Mesothelial cell of epicardium (in vitro differentiated cells): ENCODE measurements at regions not wholly inside any gene's neighbourhood (a gene's known extent, or its start where the extent isn't known, plus 50 kb on each side); places are given as distances from the start of the nearest gene placed in this dataset.

Experiments used
- DNase-seq, 2 experiments: peaks; one replicate each; pipeline ENCODE4 v3.0.0; 2021; ENCODE audit warnings: low spot score in 2 of 2; ENCODE audit not compliant: unreplicated experiment in 2 of 2
- H3K27ac Mint-ChIP-seq: 2 replicates; pipeline ENCODE4 v1.8.0; 2021; ENCODE audit warnings: mixed read lengths
- H3K27me3 Mint-ChIP-seq: 2 replicates; pipeline ENCODE4 v1.8.0; 2021; ENCODE audit warnings: low read depth, mixed read lengths
- H3K36me3 Mint-ChIP-seq: 2 replicates; pipeline ENCODE4 v1.8.0; 2021; ENCODE audit warnings: mixed read lengths
- H3K4me1 Mint-ChIP-seq: 2 replicates; pipeline ENCODE4 v1.8.0; 2021; ENCODE audit warnings: mixed read lengths
- H3K4me3 Mint-ChIP-seq: 2 replicates; pipeline ENCODE4 v1.8.0; 2021; ENCODE audit warnings: mild to moderate bottlenecking, moderate library complexity, mixed read lengths
- H3K9me3 Mint-ChIP-seq: 2 replicates; pipeline ENCODE4 v1.8.0; 2021; ENCODE audit warnings: mixed read lengths
- TF ChIP-seq, protein P1 (sequence below): fragments of 200-600 bp; sonication (generic); IDR thresholded peaks from one replicate; pipeline ENCODE4 v1.5.0; 2021; ENCODE audit warnings: antibody characterized with exemption; ENCODE audit not compliant: unreplicated experiment

- Mint-ChIP-seq H3K4me3 (no peak overlapping the region), H3K27ac (no peak overlapping the region), H3K36me3 (no peaks in the 10 kb centered on the region), H3K4me1 (no peaks in the 10 kb centered on the region), H3K9me3 (no peaks in the 10 kb centered on the region), H3K27me3 (peaks cover 44% of the 10 kb centered on the region)
- TF ChIP-seq, protein P1, sequence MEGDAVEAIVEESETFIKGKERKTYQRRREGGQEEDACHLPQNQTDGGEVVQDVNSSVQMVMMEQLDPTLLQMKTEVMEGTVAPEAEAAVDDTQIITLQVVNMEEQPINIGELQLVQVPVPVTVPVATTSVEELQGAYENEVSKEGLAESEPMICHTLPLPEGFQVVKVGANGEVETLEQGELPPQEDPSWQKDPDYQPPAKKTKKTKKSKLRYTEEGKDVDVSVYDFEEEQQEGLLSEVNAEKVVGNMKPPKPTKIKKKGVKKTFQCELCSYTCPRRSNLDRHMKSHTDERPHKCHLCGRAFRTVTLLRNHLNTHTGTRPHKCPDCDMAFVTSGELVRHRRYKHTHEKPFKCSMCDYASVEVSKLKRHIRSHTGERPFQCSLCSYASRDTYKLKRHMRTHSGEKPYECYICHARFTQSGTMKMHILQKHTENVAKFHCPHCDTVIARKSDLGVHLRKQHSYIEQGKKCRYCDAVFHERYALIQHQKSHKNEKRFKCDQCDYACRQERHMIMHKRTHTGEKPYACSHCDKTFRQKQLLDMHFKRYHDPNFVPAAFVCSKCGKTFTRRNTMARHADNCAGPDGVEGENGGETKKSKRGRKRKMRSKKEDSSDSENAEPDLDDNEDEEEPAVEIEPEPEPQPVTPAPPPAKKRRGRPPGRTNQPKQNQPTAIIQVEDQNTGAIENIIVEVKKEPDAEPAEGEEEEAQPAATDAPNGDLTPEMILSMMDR = no peak
- no peak for DNase-seq
Measured at GRCh38 chr7:37555528-37555927, 106.9 kb upstream of the ELMO1 start.

GRCh38 chr7:37557571-37558209 is 109.0 kb upstream of the ELMO1 start:
- H3K4me1 Mint-ChIP-seq = no peaks in the 10 kb centered on the region
- no peak overlapping the region for H3K4me3 Mint-ChIP-seq
- no peaks in the 10 kb centered on the region for H3K9me3 Mint-ChIP-seq
- no peak for DNase-seq
- H3K36me3 Mint-ChIP-seq = no peaks in the 10 kb centered on the region
- no peak overlapping the region for H3K27ac Mint-ChIP-seq
- TF ChIP-seq, protein P1 = no peak
- H3K27me3 Mint-ChIP-seq = peaks cover 28% of the 10 kb centered on the region

- H3K36me3 Mint-ChIP-seq = no peaks in the 10 kb centered on the region
- H3K4me1 Mint-ChIP-seq = no peaks in the 10 kb centered on the region
- no peaks in the 10 kb centered on the region for H3K9me3 Mint-ChIP-seq
- TF ChIP-seq, protein P1 = no peak
- no peak for DNase-seq
- no peak overlapping the region for H3K27ac Mint-ChIP-seq
- H3K4me3 Mint-ChIP-seq = no peak overlapping the region
- peaks cover 25% of the 10 kb centered on the region for H3K27me3 Mint-ChIP-seq
Measured at GRCh38 chr7:37558320-37559096, 109.8 kb upstream of the ELMO1 start.

- TF ChIP-seq, protein P1 = no peak
- Mint-ChIP-seq H3K36me3 (no peaks in the 10 kb centered on the region), H3K27me3 (peaks cover 6% of the 10 kb centered on the region), H3K9me3 (no peaks in the 10 kb centered on the region), H3K4me1 (no peaks in the 10 kb centered on the region), H3K27ac (no peak overlapping the region), H3K4me3 (no peak overlapping the region)
- DNase-seq = no peak
Measured at GRCh38 chr7:37570145-37570544, 113.4 kb upstream of the GPR141 start.

DNA sequence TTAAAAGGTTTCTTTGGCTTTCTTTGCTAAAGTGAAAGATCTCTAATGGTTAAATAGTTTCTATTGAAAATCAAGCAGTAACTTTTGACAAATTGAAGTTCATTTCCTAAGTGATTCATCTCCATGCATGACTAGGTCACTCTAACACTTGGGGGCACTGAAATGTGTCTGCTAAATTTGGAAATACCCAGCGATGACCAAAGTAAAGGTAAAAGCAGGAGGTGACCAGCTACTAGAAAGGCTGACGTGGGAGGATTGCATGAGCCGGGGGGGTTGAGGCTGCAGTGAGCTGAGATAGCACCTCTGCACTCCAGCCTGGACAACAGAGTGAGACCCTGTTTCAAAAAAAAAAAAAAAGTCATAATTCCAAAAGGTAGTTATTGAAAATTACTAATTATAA is 111.8 kb upstream of the GPR141 start:
- no peak overlapping the region for H3K4me3 Mint-ChIP-seq
- TF ChIP-seq, protein P1 = no peak
- no peak for DNase-seq
- no peaks in the 10 kb centered on the region for H3K9me3 Mint-ChIP-seq
- H3K27ac Mint-ChIP-seq = no peak overlapping the region
- no peaks in the 10 kb centered on the region for H3K36me3 Mint-ChIP-seq
- H3K27me3 Mint-ChIP-seq = peaks cover 6% of the 10 kb centered on the region
- H3K4me1 Mint-ChIP-seq = no peaks in the 10 kb centered on the region
